SK-N-MC (cell line): ENCODE measurements at regions not wholly inside any gene's neighbourhood (a gene's known extent, or its start where the extent isn't known, plus 50 kb on each side); places are given as distances from the start of the nearest gene placed in this dataset.

ENCODE experiments used
- EZH2 ChIP-seq: fragments of 200-600 bp; sonication (generic); IDR thresholded peaks from one replicate; pipeline ENCODE4 v1.6.1; 2017; ENCODE audit warnings: antibody characterized with exemption
- FOXP2 ChIP-seq: optimal IDR thresholded peaks from 2 replicates; pipeline ENCODE3; 2011; ENCODE audit warnings: mild to moderate bottlenecking, moderate library complexity; ENCODE audit not compliant: insufficient read depth; ENCODE audit errors: extremely low read length, control extremely low read depth
- POLR2AphosphoS5 ChIP-seq: IDR thresholded peaks from 2 replicates; pipeline ENCODE4 v1.6.1; 2012; ENCODE audit warnings: mild to moderate bottlenecking, low read depth, low read length, borderline replicate concordance

DNA sequence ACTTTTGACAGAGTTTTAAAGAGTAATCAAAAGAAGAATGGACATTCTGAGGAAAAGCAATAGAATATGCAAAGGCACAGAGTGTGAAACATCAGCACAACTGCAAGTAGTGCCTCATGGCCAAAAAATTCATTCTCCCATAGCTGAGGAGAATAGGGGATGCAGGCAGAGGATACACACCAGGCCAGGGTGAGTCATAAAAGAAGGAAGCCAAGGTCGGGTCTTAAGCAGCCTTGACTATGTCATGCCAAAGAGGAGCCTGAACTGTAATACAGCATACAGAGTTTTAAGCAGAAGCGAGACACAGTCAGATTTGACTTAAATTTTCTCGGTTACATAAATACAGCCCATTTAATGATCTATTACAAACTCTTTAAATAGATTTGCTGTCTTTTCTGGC is 165.0 kb downstream of the LNPK start:
- no peak for TF ChIP-seq POLR2AphosphoS5
- TF ChIP-seq EZH2 = no peak
- TF ChIP-seq FOXP2 = no peak
